HK-2 (cell line): ENCODE measurements at regions not wholly inside any gene's neighbourhood (a gene's known extent, or its start where the extent isn't known, plus 50 kb on each side); places are given as distances from the start of the nearest gene placed in this dataset.

ENCODE experiments used
- DNase-seq: peaks from one replicate; pipeline ENCODE4 v3.0.0-alpha.2; 2018; ENCODE audit not compliant: unreplicated experiment

GRCh38 chr5:122721127-122721526 lies 53.8 kb upstream of the SNX2 start:
- DNase-seq: no peak

- no peak for DNase-seq
These were observed 52.5 kb upstream of the SNX2 start for GRCh38 chr5:122722341-122722740.

GRCh38 chr5:122723606-122724352 lies 51.1 kb upstream of the SNX2 start:
- DNase-seq: no peak
